Kasumi-1 (cell line): ENCODE measurements at regions not wholly inside any gene's neighbourhood (a gene's known extent, or its start where the extent isn't known, plus 50 kb on each side); places are given as distances from the start of the nearest gene placed in this dataset.
A peak's percentile ranks its signal among the peaks of the same experiment; 100 is the strongest.
"Not testable (repeated sequence)": the region's sequence is repeated elsewhere in the genome, so short reads cannot be mapped to it uniquely, and the experiment has no call there.

Experiments
- DNase-seq, 2 experiments: peaks; one replicate each; lab custom pipeline; 2025; lab: John Stamatoyannopoulos, UW

DNA sequence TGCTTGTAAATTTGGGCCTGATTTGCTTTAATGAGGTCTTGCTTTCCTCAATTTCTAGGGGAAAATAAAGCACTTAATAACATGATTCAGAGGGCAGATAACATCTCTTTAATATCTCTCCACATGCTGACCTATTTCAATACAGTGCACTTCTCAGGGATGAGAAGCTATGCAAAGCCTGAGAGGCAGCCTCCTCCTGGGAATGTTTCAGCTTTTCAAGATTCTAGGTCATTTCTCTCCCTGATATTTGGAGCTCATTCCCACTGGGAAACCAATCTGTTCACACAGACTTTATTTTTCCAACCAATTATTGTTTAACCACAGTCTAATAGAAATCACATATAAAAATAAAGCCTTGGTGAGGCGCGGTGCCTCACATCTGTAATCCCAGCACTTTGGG lies 67.0 kb upstream of the LSAMP start:
- no peak for DNase-seq

DNA sequence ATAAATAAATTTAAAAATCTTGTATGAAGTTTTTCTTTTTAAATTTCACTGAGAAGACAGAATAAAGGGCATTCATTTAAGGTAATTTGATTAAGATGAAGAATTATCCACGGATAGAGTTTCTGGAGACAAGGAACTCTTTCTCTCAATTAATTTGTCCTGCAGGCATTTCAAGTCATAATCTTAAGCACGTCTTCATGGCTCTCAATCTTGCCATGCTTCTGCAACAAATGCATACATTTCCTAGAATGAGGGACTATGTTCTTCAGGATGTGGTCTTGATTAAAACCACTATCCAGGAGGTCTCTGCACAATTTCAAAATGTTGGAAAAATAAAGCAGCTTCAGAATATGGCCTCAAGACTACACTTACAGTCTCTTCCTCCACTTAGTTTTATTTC lies 67.6 kb upstream of the LSAMP start:
- DNase-seq: no peak

DNA sequence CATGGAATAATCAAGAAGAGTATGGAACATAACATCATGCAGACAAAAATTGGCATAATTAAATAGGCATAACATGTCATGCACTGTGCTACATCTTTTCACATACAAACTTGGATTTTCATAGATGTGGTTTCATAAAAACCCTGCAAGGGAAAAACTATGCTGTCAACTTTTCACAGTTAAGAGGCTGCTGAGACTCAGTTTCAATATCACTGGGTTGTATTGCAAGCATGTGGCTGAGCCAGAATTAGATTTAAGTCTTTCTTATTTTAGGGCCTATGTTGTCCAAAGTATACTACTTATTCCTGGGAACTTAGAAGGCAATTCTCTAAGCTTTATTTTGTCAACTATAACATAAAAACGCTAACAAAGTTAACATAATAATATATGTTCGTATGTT lies 70.7 kb upstream of the LSAMP start:
- DNase-seq: no peak

DNA sequence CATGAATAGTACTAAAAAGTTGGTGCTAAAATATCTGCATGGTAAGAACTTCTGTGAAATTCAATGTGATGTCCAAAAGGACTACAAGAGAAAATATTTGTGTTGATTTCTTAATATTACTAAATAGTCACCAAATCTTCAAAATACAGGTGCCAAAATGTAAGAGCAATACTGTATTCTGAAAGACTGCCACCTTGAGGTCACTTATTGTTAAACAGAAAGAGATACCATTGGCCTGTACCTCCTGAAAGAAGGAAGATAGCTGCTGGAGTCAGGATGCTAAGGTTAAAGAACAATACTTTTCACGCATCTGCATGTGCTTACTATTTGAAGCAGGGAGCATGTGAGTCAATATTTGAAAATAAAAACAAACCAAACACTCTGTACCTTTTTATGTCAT lies 72.0 kb upstream of the LSAMP start:
- peak in 1 of 2 experiments; percentile 31 for DNase-seq

DNA sequence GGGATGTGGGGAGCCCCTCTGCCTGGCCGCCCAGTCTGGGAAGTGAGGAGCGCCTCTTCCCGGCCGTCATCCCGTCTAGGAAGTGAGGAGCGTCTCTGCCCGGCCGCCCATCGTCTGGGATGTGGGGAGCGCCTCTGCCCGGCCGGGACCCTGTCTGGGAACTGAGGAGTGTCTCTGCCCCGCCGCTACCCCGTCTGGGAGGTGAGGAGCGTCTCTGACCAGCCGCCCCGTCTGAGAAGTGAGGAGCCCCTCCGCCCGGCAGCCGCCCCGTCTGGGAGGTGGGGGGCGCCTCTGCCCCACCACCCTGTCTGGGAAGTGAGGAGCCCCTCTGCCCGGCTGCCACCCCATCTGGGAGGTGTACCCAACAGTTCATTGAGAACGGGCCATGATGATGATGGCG lies 73.8 kb upstream of the LSAMP start:
- DNase-seq: not testable (repeated sequence)

DNA sequence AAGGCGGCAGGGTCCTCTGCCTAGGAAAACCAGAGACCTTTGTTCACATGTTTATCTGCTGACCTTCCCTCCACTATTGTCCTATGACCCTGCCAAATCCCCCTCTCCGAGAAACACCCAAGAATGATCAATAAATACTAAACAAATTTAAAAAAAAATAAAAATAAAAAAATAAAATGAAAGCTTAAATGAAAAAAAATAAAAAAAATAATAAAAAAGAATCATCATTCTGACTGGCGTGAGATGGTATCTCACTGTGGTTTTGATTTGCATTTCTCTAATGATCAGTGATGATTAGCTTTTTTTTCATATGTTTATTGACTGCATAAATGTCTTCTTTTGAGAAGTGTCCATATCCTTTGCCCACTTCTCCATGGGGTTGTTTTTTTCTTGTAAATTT lies 74.5 kb upstream of the LSAMP start:
- DNase-seq: not testable (repeated sequence)

DNA sequence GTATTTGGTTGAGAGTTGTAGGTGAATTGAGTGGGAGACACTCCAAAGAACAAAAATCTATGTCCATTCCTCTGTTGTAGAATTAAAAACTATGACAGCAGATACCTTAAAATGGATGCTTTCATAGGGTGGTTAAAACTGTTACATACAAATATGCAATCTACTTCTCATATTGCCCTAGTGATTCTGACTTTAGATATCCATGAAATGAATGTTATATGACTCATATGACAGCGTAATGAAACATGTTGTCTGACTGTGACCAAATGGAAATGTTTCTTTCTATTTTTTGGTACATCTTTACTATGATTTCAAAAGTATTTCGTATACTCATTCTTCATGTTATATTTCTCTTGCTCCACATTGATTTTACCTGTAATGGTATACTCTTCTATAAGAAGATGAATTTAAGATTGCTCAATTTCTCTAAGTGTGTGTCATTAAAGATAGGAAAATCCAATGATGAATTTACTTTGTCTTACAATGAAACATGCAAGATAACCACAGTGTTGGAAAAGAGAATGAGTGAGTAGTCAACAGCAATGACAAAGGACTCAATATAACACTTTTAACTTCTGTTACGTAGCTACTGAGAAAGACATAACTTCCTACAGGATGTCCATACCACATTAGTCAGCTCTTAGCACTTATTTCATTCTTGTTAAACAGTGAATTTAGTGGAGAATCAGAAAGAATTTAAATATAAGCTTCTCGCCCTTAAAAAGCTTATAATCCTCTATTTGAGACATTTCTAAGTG lies 79.3 kb upstream of the LSAMP start:
- no peak for DNase-seq

DNA sequence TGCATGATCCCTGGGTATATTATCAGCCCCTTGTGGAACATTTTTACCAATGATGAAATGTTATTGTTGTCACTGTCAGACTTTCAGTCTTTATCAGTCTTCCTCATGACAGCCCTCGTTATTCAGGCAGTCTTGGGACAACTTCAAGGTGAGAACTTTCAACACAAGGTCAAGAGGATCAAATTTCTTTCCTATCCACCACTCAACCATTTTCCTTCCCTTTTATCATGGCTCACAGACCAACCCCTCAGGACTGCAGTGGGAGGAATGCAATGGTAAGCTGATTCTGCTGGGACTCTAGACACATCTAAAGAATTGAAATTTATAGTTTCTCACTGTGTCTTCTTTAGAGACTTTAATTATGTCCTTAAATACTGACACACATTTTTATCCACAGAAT lies 107.0 kb upstream of the LSAMP start:
- DNase-seq: no peak

DNA sequence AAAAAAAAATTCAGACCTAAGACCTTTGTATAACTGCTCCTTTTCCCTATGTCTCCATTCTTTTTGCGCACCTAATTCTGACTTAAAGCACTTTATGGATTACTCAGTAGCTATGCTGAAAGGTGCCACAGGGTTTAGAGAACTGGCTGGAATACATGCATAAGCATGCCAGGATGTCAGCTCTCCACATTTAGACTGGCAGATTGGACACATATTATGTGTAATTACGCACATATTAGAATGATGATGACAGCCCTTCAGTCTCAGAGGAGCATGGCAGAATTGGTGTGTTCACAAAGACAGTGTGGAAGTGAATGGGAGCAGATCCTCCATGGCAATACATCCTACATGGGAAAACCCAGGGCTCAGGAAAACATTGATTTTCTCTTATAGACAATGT lies 108.1 kb upstream of the LSAMP start:
- DNase-seq: no peak

DNA sequence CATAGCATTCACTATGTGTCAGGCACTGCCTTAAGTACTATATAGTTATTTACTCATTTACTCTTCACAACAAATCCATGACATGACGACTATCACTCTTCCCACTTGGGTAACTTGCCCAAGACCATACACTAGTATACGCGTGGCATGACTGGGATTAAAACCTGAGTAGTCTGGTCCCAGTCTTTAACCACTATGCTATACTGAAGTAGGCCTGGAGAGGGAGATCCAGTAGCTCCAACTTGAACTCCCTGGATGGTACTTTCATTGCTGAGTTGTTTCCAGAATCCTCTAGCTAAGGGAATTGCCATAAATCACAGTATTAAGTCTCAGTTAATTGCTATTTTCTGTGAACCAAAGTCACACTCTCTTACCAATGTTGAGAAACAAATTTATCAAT lies 116.2 kb upstream of the LSAMP start:
- no peak for DNase-seq

DNA sequence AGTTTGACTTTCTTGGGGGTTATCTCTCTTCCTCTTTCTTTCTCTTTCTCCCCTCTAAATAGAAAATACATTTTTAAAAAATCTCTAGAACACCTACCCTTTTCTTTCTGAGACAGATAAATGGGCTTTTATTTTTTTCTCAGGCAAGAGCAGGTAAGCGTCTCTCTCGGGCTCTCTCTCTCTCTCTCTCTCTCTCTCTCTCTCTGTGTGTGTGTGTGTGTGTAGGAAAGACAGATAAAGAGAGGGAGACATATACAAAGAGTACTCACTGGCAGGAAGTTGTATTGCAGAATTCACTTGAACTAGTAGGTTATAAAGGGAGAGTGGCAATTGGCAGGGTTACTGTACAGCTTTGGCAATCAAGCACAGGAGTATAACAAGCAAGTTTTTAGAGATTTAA lies 118.1 kb upstream of the LSAMP start:
- no peak for DNase-seq

DNA sequence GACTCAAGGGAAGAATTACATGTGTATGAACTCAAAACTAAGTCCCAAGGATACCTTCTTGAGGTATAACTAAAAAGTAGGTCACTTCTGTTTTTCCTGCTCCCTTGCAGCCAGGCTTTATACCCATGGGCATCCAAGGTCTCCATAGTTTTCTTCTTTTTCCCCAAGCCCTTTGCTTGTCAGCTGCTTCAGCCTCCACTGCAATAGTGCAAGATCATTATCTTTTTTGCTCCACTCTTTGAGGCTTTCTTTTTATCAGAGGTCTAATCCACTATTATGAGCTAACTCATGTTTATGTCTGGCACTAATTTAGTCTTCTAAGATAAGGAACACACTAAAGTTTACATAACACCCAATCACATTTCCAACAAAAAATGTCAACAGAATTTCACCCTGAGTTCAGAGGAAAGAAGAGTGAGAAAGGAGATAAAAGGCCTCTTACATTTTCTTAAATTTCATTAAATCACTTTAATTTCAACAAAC lies 121.2 kb upstream of the LSAMP start:
- no peak for DNase-seq

DNA sequence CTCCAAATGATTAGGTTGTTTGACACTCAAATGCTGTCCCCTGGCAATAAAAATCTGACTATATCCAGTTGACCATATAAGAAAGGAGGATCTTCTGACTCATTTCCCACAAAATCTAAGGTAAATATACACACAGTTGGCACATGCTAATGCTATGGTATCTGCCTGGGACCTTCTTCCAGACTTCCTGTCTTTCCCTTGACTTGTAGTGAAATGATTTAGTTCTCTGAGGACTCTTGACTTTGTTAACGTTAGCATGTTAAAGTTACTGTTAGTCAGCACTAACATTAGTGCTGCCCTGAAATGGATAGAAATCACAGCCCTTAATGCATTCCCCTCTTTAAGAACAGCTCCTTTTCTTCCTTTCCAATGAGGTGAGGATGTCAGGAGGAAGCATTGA lies 124.3 kb upstream of the LSAMP start:
- no peak for DNase-seq

DNA sequence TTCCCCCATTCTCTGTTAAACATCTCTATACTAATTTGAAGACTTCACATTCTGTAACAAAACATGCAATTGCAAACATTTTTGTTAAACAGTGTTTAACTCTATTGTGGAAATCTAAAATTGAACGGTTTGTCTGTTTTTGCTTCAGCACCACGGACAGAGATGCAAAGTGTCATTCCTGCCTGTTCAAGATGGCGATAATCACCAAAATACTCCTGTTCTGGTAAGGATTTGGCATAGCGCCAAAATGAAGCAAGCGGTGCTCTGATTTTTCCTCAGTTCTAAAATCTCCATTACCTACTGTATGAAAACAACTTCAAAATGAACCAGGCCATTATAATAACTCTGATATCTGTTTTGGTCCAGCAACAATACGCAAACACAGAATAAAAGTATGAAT lies 129.7 kb upstream of the TUSC7 start:
- DNase-seq: peak in 1 of 2 experiments; percentile 21

DNA sequence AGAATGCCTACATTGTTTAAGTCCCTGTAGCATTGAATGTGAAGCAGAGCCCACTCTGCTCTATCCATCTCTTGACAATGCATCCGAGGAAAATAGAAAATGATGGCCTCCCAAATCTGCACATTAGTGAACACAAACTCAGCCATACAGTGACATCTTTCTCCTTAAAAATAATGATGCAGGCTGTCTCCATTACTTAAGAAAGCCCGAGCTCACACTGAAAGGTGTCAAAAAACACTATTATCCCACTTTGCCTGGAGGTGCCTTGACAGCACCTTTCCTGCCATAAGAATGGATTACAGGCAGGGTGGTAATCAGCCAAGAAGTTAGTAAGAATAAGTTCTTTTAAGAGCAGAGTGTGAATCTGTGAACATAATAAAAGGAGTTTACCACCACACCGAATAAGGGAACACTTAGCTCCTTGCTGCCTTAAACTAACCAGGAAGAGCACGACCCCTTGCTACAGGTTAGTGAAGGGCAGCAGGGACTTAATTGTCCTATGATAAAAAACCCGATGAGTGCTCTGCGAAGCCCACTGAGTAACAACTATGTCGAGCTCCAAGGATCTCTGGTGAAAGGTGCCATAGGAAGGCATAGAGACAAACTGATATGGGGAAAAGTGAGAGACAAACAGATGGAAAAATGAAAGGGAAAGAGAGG lies 123.2 kb upstream of the TUSC7 start:
- DNase-seq: no peak

DNA sequence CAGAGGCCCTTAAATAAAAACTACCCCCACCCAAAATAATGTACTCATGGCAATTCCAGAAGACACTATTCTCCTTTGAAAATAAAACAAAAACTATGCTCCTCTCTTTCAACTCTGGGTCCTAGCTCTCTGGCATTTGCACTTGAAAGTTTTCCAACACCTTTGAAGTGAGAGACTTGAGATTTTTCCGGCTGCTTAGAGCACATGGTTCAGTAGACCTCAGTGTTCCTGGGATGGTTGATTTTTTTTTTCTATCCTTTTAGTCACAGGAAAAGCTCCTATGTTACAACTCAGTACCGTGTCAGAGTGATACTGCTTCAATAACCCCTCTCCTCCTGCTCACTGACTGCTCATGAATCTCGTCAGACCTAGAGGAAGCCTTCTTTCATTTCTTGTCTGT lies 118.3 kb upstream of the TUSC7 start:
- DNase-seq: no peak

DNA sequence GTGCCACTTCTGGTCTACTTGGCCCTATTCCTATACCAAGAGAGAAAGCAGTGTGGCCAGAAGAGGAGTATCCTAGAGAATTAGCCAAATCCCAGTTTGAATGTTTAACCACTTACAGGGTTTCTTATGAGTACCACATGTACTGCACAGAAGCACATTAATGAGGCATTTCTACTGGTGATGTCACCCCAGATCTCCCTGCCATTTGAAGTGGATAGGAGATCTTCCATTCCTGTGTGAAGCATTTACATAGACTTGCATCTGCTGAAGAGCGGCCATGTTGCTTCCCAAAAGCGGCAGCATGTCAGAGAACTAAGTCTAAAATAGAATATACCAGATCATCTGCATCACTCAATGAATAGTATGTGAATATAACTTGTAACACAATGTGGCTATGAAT lies 108.4 kb upstream of the TUSC7 start:
- no peak for DNase-seq

DNA sequence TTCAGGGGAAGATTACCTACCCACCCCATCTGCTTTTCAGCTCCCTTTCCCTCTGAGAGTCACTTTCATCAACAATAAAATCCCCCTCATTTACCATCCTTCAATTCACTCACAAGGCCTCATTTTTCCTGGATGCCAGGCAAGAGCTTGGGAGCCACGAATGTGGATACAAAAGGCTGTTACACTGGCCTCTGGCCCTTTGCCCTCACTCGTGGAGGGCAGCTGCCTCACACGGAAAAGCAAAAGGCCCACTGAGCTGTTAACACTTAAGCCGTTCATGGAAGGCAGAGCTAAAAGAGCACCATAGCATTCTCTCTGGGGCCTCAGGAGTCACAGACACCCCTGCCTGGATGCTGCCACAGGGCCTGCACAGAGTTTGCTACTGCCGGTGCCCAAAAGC lies 102.4 kb upstream of the TUSC7 start:
- no peak for DNase-seq

DNA sequence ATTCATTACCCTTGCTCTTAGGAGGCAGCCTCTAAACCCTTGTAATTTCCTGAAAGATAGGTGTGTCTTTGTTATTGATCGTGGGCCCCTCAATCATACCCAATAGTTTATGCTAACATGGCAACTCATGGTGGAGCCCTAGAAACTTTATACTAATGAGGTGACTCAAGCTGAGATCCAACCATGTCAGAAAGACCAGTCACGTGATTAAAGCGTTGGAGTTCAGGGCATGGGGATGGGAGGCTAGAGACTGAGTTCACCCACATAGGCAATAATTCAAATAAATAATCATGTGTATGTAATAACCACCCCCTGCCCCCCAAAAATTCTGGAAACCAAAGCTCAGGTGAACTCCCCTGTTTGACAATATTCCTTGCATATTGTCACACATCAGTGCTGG lies 99.5 kb upstream of the TUSC7 start:
- no peak for DNase-seq

DNA sequence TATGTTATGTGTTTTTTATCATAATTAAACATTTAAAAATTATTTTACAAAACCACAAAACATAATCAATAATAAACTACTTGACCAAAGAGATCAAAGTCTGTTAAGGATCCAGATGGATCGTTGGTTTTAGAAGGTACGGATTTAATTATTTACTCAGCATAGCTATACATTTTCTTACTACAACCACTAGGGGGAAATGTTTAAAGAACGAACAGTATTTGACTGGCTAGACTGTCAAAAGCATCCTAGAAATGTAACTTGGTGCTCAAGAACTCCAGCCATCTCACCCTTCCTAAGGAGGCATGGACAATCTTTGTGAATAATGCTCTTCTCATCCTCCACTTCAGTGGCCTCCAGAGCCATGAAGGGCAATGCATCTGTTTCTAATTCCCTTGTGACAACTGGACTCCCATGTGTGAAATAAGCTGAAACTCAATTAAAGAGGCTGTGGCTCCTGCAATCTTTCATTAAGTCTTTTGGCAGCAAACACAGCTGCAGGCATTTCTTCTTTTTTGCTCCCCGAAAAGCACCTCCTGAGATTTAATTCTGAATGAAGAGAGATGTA lies 94.7 kb upstream of the TUSC7 start:
- DNase-seq: peak; percentile 29 to 62

DNA sequence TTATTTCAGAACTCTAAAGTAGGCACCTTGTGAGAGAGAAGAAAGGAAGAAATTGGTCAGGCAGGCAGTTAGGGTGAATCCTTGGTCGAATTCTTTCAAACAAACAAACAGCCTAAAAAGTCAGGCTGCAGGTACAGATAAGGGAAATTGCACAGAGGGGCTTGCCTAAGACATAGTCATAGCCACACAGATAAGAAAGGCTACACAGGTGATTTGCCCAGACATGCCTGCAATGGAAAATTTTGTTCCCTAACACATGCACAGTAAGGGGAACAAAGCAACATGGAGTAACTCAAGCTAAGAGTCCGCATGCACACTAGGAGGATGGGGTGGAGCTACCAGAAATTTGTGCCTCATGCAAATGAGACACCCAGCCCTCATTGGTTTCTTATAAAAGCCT lies 91.4 kb upstream of the TUSC7 start:
- no peak for DNase-seq

DNA sequence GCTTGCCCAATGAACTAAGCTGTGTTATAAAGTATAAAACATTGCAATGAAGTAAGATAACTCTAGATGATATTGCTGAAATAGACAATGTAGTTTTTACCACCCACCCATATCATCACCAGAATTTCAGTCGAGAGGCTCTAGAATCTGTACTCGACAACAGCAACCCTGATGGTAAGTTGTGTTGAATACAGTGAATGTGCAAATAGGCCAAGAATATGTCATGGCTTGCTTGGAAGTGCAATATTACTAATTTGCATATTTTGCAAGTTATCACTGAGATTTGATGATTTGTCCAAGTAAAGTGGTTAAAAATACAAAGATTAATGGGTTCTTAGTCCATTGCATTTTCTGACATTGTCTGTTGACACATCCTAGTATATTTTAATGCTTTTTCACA lies 90.6 kb upstream of the TUSC7 start:
- DNase-seq: no peak

DNA sequence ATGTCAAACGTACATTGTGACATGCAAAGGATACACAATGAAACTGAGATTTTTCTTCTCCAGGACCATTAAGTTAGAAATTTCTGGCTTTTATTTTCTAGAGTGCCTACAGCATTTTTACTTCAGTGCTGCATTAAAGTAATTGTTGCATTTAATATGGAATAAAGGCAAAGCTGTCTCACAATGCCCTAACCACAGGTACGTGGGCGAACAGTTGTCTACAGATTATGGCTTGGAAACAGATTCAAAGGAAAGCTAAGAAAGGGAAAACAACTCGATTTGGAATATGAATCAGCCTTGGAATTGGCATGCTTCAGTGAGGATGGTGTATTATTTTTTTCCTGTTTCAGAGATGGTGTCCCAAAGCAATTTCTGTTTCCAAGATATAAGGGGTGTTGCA lies 79.1 kb upstream of the TUSC7 start:
- DNase-seq: no peak

DNA sequence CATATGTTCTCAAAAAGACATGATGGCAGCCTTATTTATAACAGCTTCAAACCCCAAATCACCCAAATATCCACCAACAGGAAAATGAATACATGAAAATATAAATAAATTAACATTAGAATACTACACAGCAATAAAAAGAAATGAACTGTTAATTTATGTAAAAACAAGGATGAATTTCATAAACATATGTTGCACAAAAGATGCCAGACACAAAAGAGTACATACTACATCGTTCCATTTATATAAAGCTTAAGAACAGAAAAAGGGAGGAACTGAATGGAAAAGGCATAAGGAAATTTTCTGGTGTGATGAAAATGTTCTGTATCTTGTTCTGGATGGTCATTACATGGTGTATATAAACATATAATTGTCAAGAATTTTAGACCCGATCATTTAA lies 69.9 kb upstream of the TUSC7 start:
- DNase-seq: no peak
